NCI-H524 (cell line): ENCODE measurements at regions not wholly inside any gene's neighbourhood (a gene's known extent, or its start where the extent isn't known, plus 50 kb on each side); places are given as distances from the start of the nearest gene placed in this dataset.
"Not testable (repeated sequence)": the region's sequence is repeated elsewhere in the genome, so short reads cannot be mapped to it uniquely, and the experiment has no call there.

Experiments used
- DNase-seq, 2 experiments: peaks; one replicate each; lab custom pipeline; 2025; lab: John Stamatoyannopoulos, UW

GRCh38 chr2:185384822-185385560, 353.6 kb upstream of the FSIP2 start:
- no peak for DNase-seq

DNA sequence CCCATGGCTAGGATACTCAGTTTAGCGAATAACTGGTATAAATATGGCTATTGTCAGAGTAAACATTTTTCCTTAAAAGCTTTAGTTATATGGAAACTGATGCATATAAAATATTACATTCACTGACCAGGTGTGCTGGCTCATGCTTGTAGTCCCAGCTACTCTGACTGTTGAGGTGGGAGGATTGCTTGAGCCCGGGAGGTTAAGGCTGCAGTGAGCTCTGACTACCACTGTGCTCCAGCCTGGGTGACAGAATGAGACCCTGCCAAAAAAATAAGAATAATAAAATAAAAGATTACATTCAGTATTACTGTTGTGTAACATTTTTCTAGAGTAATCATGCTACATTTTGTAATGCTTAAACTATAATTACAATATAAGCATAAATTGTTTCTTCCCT, 350.4 kb upstream of the FSIP2 start:
- DNase-seq: no peak

DNA sequence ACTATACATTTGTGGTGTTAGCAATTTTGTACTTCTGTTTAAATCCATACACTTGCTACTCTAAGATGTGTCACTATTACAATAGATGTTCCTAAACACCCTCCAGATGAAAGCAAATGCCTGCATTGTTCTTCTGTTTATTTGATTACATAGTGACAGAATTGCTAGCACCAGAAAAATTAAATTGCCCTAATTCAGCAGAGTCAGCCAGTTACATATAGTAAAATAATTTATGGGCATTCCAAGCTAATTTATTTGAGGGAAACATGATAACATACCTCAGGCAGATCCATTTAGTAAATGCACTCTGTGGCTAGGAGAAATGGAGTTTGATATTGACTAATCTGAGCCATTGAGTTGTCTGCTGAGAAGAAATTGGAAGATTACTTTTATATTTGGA, 347.1 kb upstream of the FSIP2 start:
- no peak for DNase-seq

- DNase-seq: no peak
Measured at GRCh38 chr2:185393091-185393490, 345.5 kb upstream of the FSIP2 start.

DNA sequence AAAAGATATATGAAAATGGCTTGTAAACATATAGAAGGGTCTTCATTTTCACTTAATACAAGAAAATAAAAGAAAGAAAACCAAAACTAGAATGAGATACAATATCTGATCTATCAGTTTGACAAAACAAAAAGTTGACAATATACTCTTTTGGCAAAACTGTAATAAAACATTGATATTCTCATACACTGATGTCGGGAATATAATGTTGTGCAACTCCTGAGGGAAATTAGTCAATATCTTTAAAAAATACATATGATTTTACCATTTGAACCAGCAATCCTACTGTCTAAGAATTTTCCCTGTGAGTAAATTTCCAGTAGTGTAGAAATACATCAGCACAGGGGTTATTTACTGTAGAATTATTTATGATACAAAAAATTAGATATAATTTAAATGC, 336.1 kb upstream of the FSIP2 start:
- DNase-seq: no peak

GRCh38 chr2:185404578-185404977, 334.0 kb upstream of the FSIP2 start:
- no peak for DNase-seq

- no peak for DNase-seq
Measured at GRCh38 chr2:185417111-185417510, 321.5 kb upstream of the FSIP2 start.

GRCh38 chr2:185417688-185418087, 320.9 kb upstream of the FSIP2 start:
- DNase-seq: no peak

- not testable (repeated sequence) for DNase-seq
Measured at GRCh38 chr2:185424958-185425629, 313.5 kb upstream of the FSIP2 start.

- DNase-seq: no peak
Measured at GRCh38 chr2:185428000-185428399, 310.6 kb upstream of the FSIP2 start.

DNA sequence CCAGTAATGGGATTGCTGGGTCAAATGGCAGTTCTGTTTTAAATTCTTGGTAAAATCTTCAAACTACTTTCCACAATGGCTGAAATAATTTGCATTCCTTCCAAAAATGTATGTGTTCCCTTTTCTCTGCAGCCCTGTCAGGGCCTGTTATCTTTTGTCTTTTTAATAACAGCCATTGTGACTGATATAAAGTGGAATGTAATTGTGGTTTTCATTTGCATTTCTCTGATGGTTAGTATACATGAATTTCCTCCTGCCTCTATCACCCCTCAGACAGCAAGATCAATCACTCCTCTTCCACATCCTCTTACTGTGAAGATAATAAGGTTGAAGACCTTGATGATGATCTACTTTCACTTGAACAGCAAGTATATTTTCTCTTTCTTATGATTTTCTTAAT, 304.8 kb upstream of the FSIP2 start:
- no peak for DNase-seq

GRCh38 chr2:185436787-185437372, 301.7 kb upstream of the FSIP2 start:
- no peak for DNase-seq

DNA sequence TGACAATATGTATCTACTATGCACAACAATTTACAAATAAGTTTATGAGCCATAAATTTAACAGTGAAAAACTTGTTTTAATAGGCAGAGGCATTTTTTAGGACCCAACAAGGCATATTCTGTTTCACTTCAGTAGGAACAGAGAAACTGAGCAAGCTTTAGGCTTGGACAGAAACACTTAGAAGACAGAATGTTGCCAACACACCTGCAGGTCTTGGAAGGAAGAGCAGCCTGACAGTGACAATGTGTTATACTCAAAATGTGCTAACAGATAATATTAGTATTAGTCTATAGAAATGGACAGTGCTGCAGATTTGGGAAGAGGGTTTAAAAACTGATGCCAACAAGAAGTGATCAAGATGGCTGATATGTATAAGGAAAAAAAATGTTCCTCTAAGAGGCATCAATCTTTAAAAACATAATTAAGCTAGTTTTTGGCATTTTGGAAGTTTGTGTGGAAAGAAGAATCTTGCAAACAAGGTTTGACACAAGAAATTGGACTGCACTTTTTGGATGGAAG, 297.1 kb upstream of the FSIP2 start:
- no peak for DNase-seq

DNA sequence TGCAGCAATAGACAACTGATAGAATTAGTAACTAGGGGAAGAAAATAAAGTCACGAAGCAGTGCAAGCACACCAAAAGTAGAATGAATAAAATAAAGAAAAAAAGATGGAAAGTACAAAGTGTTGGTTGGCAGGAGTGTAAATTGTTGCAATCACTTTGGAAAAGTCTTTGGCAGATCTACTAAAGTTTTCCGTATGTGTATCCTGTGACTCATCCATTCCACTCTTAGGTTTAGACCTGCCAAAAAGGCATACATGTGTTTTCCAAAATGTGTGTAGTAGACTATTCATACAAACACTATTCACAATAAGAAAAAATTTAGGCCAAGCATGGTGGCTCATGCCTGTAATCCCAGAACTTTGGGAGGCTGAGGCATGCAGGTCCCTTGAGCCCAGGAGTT, 282.1 kb upstream of the FSIP2 start:
- DNase-seq: no peak

GRCh38 chr2:185463481-185463880, 275.1 kb upstream of the FSIP2 start:
- DNase-seq: no peak

GRCh38 chr2:185466915-185467314, 271.7 kb upstream of the FSIP2 start:
- no peak for DNase-seq

- no peak for DNase-seq
Measured at GRCh38 chr2:185471441-185471840, 267.2 kb upstream of the FSIP2 start.

DNA sequence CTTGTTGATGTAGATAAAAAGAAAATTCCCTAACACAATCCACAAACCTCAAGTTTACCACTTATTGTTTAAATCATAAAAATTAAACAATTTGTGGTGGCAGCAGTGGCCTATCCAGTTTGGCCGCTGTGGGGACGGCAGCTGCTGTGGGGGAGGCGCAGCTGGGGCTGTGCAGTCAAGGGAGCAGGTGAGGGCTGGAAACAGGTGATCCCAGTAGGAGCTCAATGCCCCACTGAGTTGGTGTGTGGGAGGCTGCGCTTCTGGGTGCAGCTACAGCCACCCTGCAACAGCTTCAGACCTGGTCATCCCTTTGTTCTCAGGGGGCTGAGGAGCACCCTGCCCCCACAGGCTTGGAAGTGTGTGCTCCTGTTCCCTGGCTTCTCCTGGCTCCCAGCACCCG, 266.0 kb upstream of the FSIP2 start:
- no peak for DNase-seq

DNA sequence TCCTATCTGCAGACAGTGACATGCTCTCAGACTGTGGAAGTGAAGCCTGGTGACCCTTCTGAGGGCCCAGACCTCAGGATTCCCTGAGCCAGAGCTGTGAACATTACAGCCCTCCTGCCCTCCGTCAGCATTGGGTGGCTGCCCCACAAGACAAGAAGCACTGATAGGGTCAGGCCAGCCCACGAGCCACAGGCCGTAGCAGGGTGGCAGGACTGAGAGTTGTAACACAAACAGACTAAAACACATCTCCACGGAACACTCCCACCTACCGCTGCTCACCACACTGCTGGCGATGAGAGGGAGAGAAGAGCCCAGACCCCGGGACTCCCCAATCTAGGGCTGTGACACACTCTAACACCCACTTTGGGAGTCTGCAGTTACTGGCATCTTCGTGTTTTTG, 264.8 kb upstream of the FSIP2 start:
- no peak for DNase-seq

- DNase-seq: peak; percentile 47 to 78
Measured at GRCh38 chr2:185475914-185476313, 262.7 kb upstream of the FSIP2 start.

GRCh38 chr2:185477452-185477851, 261.2 kb upstream of the FSIP2 start:
- no peak for DNase-seq

DNA sequence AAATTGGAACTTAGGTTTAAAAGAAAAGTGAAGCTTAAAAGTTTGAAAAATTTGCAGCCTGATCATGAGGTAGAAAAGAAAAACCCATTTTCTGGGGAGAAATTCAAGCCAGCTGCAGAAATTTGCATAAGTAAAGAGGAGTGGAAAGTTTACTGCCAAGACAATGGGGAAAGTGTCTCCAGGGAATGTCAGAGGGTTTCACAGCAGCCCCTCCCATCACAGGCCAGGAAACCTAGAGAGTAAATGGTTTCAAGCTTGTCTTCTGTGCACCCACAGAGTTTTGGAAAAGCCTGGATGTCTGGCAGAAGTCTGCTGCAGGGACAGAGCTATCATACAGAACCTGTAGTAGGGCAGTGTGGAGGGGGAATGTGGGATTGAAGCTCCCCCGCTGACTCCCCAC, 254.0 kb upstream of the FSIP2 start:
- no peak for DNase-seq

- peak; percentile 16 to 72 for DNase-seq
Measured at GRCh38 chr2:185502351-185502750, 236.3 kb upstream of the FSIP2 start.
